ENCODE measurements at regions not wholly inside any gene's neighbourhood (a gene's known extent, or its start where the extent isn't known, plus 50 kb on each side); places are given as distances from the start of the nearest gene placed in this dataset.
A peak's percentile ranks its signal among the peaks of the same experiment; 100 is the strongest.

DNA sequence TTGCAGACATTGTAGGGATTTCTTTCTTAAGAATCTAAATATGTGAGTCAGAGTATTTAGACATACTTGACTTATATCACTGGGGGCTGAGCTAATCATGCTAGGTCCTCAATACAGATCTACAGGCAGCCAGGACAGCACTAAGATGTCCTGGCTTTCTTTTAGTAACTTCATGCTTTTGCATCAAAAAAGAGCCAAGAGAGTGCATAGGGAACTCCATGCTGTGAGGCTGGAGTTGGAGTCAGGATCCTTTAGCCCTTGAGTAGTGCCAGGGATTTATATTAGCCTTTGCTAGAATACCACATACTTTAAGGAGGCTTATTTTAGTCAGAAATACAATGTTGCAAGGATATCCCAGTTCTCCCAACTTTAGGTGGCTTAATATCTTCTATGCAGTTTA is 289.7 kb downstream of the CCDC85A start:
- Histone ChIP-seq H3K4me1 (ENCODE audit: control insufficient read depth, insufficient read depth, low read length) (peaks cover 27% of the 10 kb centered on the region), H3K4me3 (ENCODE audit: low read length) (no peak overlapping the region), H3K9ac (ENCODE audit: low read length) (no peak overlapping the region), H3K36me3 (ENCODE audit: control insufficient read depth, insufficient read depth, low read length, severe bottlenecking) (no peaks in the 10 kb centered on the region), H3K27me3 (replicated peaks; ENCODE audit: control insufficient read depth, insufficient read depth, low read length) (no peaks in the 10 kb centered on the region), H3K9me3 (ENCODE audit: control insufficient read depth, low read length) (no peaks in the 10 kb centered on the region)
- DNase-seq (ENCODE audit: low read depth) = peak; percentile 40

DNA sequence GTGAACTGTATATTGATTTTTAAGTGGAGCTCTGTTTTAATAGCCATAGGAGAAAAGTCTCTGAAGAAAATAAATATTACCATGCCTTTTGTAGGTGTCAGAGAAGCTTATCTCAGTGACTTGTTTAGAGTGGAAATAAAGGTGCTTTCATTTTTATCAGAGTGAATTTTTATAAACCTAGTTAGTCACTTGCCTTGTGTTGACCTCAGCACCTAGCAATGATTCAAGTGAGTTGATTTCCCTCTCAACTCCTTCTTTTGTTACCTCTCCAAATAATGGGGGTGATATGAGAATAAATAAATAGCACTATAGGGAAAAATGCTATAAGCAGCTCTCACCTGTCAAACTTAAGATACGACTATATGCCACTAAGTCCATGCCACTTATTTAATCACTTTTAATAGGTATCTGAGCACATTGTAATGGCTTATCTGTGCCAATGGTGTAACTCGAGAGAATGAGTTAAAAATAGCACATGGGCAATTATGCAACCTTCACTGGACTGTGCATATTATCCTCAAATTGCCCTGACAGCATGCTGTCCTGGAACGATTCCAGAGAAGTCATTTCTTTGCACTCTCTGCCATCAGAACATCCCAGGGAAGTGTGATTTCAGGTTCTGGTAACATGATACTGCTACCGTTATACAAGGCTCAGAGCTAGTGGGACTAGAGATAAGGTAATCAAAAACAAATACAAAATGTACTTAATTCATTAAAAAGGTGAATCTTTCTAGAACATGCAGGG is 290.8 kb downstream of the CCDC85A start:
- Histone ChIP-seq H3K9ac (ENCODE audit: low read length) (no peak overlapping the region), H3K9me3 (ENCODE audit: control insufficient read depth, low read length) (no peaks in the 10 kb centered on the region), H3K36me3 (ENCODE audit: control insufficient read depth, insufficient read depth, low read length, severe bottlenecking) (no peaks in the 10 kb centered on the region), H3K4me3 (ENCODE audit: low read length) (no peak overlapping the region), H3K27me3 (replicated peaks; ENCODE audit: control insufficient read depth, insufficient read depth, low read length) (no peaks in the 10 kb centered on the region), H3K4me1 (ENCODE audit: control insufficient read depth, insufficient read depth, low read length) (peaks cover 27% of the 10 kb centered on the region)
- DNase-seq (ENCODE audit: low read depth) = peak; percentile 79

DNA sequence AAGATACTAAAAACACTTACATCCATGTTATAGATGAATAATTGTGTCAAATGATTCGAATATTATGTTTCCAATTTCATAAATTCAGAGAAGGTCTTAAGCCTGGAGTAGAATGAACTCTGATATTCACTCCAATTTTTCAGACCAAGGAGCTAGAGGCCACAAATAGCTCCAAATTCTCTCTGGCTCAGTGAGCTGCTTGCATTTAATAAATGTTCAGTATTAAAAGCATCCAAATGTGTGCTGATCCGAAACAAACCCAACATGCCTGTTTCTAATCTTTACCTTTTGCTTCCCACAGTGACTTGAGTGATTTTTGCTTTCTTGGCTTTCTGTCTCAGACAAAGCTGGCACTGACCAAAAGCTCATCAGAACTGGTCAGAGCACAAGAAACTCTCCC is 291.4 kb downstream of the CCDC85A start:
- Histone ChIP-seq H3K27me3 (replicated peaks; ENCODE audit: control insufficient read depth, insufficient read depth, low read length) (no peaks in the 10 kb centered on the region), H3K36me3 (ENCODE audit: control insufficient read depth, insufficient read depth, low read length, severe bottlenecking) (no peaks in the 10 kb centered on the region), H3K9me3 (ENCODE audit: control insufficient read depth, low read length) (no peaks in the 10 kb centered on the region), H3K4me3 (ENCODE audit: low read length) (no peak overlapping the region), H3K9ac (ENCODE audit: low read length) (no peak overlapping the region), H3K4me1 (ENCODE audit: control insufficient read depth, insufficient read depth, low read length) (peaks cover 27% of the 10 kb centered on the region)
- DNase-seq (ENCODE audit: low read depth) = peak; percentile 6

DNA sequence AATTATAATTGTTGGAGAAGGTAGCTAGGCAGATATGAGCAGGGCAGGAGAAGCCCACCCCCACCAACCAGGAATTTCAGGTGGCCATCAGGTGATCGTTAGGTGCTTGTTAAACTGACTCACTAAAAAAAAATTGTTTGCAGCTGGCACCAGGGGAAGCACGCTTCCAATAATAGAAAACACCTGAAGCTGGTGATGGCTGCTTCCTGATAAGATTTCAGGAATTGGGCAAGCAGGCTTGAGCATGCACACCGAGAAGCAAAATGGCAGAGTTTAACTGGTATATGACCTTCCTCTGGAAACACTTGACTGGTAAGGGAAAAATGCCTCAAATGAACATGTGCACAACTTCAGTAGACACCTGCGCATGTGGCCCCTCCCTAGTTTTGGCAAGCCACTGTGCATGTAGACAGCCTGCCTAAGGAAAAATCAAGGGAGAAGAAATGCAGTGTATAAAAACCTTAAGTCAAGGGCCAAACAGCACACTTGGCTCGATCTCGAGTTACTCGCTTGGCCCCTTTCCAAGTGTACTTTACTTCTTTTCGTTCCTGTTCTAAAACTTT is 292.8 kb downstream of the CCDC85A start:
- H3K9ac ChIP-seq (ENCODE audit: low read length) = no peak overlapping the region
- H3K9me3 ChIP-seq (ENCODE audit: control insufficient read depth, low read length) = no peaks in the 10 kb centered on the region
- no peaks in the 10 kb centered on the region for H3K27me3 ChIP-seq (replicated peaks; ENCODE audit: control insufficient read depth, insufficient read depth, low read length)
- H3K36me3 ChIP-seq (ENCODE audit: control insufficient read depth, insufficient read depth, low read length, severe bottlenecking) = no peaks in the 10 kb centered on the region
- H3K4me1 ChIP-seq (ENCODE audit: control insufficient read depth, insufficient read depth, low read length) = peaks cover 27% of the 10 kb centered on the region
- no peak overlapping the region for H3K4me3 ChIP-seq (ENCODE audit: low read length)
- DNase-seq (ENCODE audit: low read depth) = no peak

DNA sequence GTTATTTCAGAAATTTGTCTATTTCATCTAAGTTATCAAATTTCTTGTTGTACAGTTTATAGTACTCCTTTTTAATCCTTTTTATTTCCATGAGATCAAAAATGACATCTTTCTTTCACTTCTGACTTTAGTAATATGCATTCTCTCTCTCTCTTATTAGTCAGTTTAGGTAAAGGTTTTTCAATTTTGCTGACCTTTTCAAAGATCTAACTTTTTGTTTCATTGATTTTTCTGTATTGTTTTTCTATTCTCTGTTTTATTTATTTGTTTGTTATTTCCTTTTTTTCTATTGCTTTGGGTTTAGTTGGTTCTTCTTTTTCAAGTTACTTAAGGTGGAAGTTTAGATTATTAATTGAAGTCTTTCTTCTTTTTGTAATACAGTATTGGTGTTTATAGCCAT is 294.2 kb downstream of the CCDC85A start:
- no peak for DNase-seq (ENCODE audit: low read depth)
- Histone ChIP-seq H3K9me3 (ENCODE audit: control insufficient read depth, low read length) (no peaks in the 10 kb centered on the region), H3K4me1 (ENCODE audit: control insufficient read depth, insufficient read depth, low read length) (peaks cover 26% of the 10 kb centered on the region), H3K4me3 (ENCODE audit: low read length) (no peak overlapping the region), H3K27me3 (replicated peaks; ENCODE audit: control insufficient read depth, insufficient read depth, low read length) (no peaks in the 10 kb centered on the region), H3K9ac (ENCODE audit: low read length) (no peak overlapping the region), H3K36me3 (ENCODE audit: control insufficient read depth, insufficient read depth, low read length, severe bottlenecking) (no peaks in the 10 kb centered on the region)

DNA sequence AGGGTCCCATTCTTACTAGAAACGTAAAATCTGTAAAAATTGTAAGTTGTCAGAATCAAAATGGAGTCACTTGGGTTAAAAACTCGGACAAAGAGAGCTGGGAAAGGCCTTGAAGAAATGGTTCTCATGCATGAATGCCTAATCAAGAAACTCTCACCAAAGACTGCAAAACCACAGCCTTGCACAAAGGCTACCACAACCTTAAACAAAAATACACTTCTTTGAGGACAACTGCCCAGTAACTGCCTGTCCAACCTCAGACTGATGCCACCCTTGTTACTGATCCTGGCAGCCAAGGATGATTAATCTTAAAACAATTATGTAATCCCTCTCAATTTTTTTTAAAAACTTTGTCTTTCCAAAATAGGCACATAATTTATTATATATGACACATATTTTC is 299.3 kb downstream of the CCDC85A start:
- Histone ChIP-seq H3K4me3 (ENCODE audit: low read length) (no peak overlapping the region), H3K27me3 (replicated peaks; ENCODE audit: control insufficient read depth, insufficient read depth, low read length) (no peaks in the 10 kb centered on the region), H3K9me3 (ENCODE audit: control insufficient read depth, low read length) (peaks cover 3% of the 10 kb centered on the region), H3K36me3 (ENCODE audit: control insufficient read depth, insufficient read depth, low read length, severe bottlenecking) (no peaks in the 10 kb centered on the region), H3K4me1 (ENCODE audit: control insufficient read depth, insufficient read depth, low read length) (no peaks in the 10 kb centered on the region), H3K9ac (ENCODE audit: low read length) (no peak overlapping the region)
- no peak for DNase-seq (ENCODE audit: low read depth)

DNA sequence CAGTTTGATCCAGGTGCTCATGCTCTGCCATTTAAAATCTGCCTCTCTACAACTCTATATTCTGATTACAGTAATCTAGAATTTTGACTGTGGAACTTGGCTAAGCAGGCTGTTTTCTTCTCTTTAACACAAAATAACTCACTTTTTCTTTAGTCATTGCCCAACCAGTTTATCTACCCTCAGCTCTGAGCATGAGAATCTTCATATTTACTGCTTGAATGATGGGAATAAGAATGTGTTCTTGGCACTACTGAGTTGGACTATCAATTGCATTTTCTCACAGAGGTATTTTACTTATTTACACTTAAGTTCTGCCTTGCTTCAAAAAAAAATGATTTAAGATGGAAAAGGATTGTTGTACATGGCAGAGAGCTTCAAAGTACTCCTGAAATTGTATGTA is 301.1 kb downstream of the CCDC85A start:
- Histone ChIP-seq H3K4me3 (ENCODE audit: low read length) (no peak overlapping the region), H3K36me3 (ENCODE audit: control insufficient read depth, insufficient read depth, low read length, severe bottlenecking) (no peaks in the 10 kb centered on the region), H3K9me3 (ENCODE audit: control insufficient read depth, low read length) (peaks cover 3% of the 10 kb centered on the region), H3K9ac (ENCODE audit: low read length) (no peak overlapping the region), H3K4me1 (ENCODE audit: control insufficient read depth, insufficient read depth, low read length) (no peaks in the 10 kb centered on the region), H3K27me3 (replicated peaks; ENCODE audit: control insufficient read depth, insufficient read depth, low read length) (no peaks in the 10 kb centered on the region)
- no peak for DNase-seq (ENCODE audit: low read depth)

DNA sequence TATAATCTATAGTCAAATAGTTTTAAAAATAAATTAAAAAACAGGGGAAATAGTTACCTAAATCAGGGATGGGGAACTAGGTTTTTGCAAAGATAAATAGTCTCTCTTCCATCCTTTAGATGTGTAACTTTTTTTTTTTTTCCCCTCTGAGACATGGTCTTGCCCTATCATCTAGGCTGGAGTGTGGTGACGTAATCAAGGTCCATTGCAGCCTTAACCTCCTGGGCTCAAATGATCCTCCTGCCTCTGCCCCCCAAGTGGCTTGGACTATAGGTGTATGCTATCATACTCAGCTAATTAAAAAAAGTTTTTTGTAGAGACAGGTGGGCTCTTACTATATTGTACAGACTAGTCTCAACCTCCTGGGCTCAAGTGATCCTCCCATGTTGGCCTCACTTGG is 316.5 kb downstream of the CCDC85A start:
- DNase-seq (ENCODE audit: low read depth) = no peak
- no peaks in the 10 kb centered on the region for H3K4me1 ChIP-seq (ENCODE audit: control insufficient read depth, insufficient read depth, low read length)
- H3K27me3 ChIP-seq (replicated peaks; ENCODE audit: control insufficient read depth, insufficient read depth, low read length) = no peaks in the 10 kb centered on the region
- H3K9ac ChIP-seq (ENCODE audit: low read length) = no peak overlapping the region
- peaks cover 10% of the 10 kb centered on the region for H3K9me3 ChIP-seq (ENCODE audit: control insufficient read depth, low read length)
- H3K36me3 ChIP-seq (ENCODE audit: control insufficient read depth, insufficient read depth, low read length, severe bottlenecking) = no peaks in the 10 kb centered on the region
- H3K4me3 ChIP-seq (ENCODE audit: low read length) = no peak overlapping the region

DNA sequence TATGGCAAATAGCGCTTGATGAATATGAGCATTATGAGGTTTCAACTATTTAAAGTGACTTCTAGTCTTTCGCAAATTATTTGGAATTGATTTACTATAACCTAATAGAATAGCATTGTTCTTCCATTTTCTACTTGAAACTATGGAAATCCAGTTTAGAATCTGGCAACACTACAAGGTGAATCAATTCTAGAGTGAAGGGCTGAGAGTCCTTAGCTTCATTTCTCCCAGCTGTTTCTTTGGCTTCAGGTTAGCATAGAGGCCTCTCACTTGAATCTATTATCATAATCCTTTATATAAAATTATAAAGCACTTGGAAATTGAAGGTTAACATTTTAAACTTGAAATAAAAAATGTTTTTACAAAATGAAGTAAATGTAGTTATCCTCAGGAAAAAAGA is 318.8 kb downstream of the CCDC85A start:
- peaks cover 10% of the 10 kb centered on the region for H3K9me3 ChIP-seq (ENCODE audit: control insufficient read depth, low read length)
- H3K27me3 ChIP-seq (replicated peaks; ENCODE audit: control insufficient read depth, insufficient read depth, low read length) = no peaks in the 10 kb centered on the region
- DNase-seq (ENCODE audit: low read depth) = no peak
- no peaks in the 10 kb centered on the region for H3K36me3 ChIP-seq (ENCODE audit: control insufficient read depth, insufficient read depth, low read length, severe bottlenecking)
- no peaks in the 10 kb centered on the region for H3K4me1 ChIP-seq (ENCODE audit: control insufficient read depth, insufficient read depth, low read length)
- H3K9ac ChIP-seq (ENCODE audit: low read length) = no peak overlapping the region
- H3K4me3 ChIP-seq (ENCODE audit: low read length) = no peak overlapping the region

DNA sequence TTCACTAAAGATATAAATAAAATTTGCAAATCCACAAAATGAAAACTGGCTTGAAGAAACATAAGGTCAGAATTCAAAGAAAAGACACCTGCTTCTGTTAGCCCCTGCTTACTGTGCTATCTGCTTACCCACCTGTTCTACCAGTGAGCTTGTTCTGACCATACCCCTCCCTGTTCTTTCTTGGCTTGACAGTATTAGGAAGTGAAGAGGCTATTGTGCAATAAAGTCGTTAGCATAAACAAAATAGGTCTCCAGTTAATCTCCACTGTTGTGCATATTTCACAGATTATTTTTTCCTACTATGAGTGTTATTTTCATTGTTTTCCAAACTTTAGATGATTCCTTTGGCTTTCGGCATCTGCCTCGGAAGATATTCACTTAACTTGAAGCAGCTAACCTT is 322.1 kb downstream of the CCDC85A start:
- H3K27me3 ChIP-seq (replicated peaks; ENCODE audit: control insufficient read depth, insufficient read depth, low read length) = no peaks in the 10 kb centered on the region
- peak; percentile 34 for DNase-seq (ENCODE audit: low read depth)
- no peak overlapping the region for H3K9ac ChIP-seq (ENCODE audit: low read length)
- no peaks in the 10 kb centered on the region for H3K36me3 ChIP-seq (ENCODE audit: control insufficient read depth, insufficient read depth, low read length, severe bottlenecking)
- no peak overlapping the region for H3K4me3 ChIP-seq (ENCODE audit: low read length)
- H3K9me3 ChIP-seq (ENCODE audit: control insufficient read depth, low read length) = no peaks in the 10 kb centered on the region
- no peaks in the 10 kb centered on the region for H3K4me1 ChIP-seq (ENCODE audit: control insufficient read depth, insufficient read depth, low read length)

DNA sequence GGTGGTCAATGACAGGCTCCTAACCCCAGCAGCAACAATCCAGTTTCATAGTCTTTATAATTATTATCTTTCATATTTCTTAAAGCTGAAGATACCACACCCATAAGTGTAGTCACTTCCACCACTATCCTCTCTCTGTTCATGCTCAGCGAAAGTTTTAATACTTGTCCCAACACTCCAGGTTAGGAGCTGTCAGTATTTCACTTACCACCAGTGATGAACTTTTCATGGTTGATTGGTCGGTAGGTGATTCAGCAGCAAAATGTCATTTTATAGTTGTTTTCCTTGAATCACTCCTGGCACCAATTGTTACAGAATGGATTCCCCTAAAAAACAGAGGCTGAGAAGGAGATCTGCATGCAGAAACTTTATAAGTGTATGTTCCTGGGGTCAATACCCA is 324.9 kb downstream of the CCDC85A start:
- Histone ChIP-seq H3K4me1 (ENCODE audit: control insufficient read depth, insufficient read depth, low read length) (no peaks in the 10 kb centered on the region), H3K36me3 (ENCODE audit: control insufficient read depth, insufficient read depth, low read length, severe bottlenecking) (no peaks in the 10 kb centered on the region), H3K9ac (ENCODE audit: low read length) (no peak overlapping the region), H3K9me3 (ENCODE audit: control insufficient read depth, low read length) (peaks cover 4% of the 10 kb centered on the region), H3K27me3 (replicated peaks; ENCODE audit: control insufficient read depth, insufficient read depth, low read length) (no peaks in the 10 kb centered on the region), H3K4me3 (ENCODE audit: low read length) (no peak overlapping the region)
- no peak for DNase-seq (ENCODE audit: low read depth)

DNA sequence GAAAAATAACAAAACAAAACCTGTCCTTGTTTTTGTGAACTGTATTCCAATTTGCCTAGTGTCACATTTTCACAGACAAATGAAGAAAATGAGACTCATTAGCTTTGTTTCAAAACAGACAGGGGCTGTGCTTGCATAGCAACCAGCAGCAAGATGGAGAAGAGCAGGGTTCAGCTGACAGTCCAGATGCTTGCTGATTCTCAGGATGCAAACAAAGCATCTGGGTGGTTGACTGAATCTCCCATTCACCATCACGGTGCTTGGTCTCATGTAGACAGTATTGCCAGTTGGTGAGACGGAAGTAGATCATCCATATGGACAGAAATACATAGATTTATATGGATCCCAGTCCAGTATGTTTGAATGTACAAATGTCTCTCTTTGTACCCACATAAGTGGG is 326.8 kb downstream of the CCDC85A start:
- Histone ChIP-seq H3K9ac (ENCODE audit: low read length) (no peak overlapping the region), H3K27me3 (replicated peaks; ENCODE audit: control insufficient read depth, insufficient read depth, low read length) (no peaks in the 10 kb centered on the region), H3K36me3 (ENCODE audit: control insufficient read depth, insufficient read depth, low read length, severe bottlenecking) (no peaks in the 10 kb centered on the region), H3K4me3 (ENCODE audit: low read length) (no peak overlapping the region), H3K4me1 (ENCODE audit: control insufficient read depth, insufficient read depth, low read length) (peaks cover 6% of the 10 kb centered on the region), H3K9me3 (ENCODE audit: control insufficient read depth, low read length) (peaks cover 4% of the 10 kb centered on the region)
- DNase-seq (ENCODE audit: low read depth) = no peak
